ENCODE measurements at regions not wholly inside any gene's neighbourhood (a gene's known extent, or its start where the extent isn't known, plus 50 kb on each side); places are given as distances from the start of the nearest gene placed in this dataset.
"Not testable (repeated sequence)": the region's sequence is repeated elsewhere in the genome, so short reads cannot be mapped to it uniquely, and the experiment has no call there.

GRCh38 chr7:124208173-124208572 lies 175.3 kb upstream of the TMEM229A start:
- no peak for DNase-seq

DNA sequence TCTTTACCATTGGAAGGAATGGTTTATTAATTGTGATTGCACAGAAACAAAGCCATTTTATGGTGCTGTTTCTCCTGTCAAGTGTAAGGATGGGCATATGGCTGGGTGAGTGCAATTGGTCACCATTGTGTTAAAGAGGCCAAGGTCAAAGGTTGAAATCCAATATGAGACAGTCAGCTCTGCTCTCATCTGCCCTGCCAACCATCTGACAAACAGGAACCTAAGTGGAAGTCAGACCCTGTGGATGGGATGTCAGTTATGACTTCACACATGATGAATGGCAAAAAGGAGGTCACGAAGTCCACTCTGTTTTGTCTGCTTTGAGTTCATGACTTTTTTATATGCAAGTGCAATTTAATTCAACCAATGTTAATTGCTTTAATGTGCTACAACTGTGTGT lies 172.7 kb upstream of the TMEM229A start:
- DNase-seq, result no peak

DNA sequence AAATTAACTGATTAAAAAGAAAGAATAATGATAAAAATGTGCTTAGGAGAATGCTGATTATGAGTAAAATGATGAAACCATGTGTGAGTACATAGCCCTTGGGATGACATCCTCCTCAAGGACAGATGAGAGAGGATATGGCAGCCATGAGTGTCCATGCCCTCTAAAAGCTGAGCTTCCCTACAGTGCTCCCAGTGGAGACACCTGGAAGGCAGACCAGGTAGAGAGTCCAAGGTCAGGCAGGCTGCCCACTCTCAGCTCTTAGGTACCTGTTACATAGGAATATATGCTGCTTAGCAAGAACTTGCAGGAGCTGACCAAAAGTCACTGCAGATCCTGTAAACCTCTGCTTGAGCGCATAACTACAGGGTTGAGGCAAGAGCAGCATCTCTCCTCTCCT lies 169.7 kb upstream of the TMEM229A start:
- DNase-seq, result no peak

DNA sequence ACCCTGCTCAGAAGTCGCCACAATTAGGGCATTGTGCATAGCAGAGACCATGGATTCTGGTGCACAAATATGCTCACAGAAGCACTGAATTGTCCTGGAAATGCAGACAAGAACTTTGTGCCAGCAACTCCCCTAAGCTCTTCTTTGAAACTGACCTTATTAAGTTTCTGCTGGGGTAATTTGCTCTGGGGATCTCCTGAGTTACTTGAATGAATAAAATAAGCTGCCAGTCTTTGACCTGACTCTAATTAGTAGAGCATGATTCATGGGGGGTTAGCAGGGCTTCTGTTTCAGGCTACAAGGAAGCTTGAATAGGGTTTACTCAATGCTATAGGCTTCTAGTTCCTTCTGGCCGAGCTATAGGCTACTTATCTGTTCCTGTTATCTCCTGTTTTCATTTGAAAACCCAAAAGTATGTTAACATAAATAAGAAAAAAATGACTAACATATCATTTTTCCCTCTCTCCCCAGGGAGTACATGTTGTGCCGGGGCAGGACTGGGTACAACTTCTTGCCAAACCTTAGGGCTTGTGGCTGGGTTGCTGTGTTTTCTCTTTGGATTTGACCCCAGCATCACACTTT lies 169.0 kb upstream of the TMEM229A start:
- DNase-seq, result no peak

DNA sequence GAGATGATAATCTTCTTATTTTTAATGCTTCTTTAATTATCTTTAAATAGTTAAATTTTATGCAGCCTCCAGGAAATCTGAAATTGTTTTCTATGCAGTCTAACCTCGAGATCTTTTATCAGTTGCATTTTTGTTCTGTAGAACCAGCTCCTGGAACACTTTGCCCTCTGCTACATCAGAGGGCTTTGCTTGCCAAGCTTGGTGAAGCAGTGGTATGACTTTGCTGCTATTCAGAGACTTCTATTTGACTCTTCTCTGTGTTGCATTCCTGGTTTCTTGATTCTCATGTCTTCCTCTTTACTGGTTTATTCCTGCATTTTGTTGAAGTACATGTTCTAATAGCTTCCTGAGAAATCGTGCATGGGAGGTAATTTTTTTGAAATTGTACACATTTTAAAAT lies 163.7 kb upstream of the TMEM229A start:
- no peak for DNase-seq

GRCh38 chr7:124192885-124193284 lies 160.0 kb upstream of the TMEM229A start:
- DNase-seq, result no peak

DNA sequence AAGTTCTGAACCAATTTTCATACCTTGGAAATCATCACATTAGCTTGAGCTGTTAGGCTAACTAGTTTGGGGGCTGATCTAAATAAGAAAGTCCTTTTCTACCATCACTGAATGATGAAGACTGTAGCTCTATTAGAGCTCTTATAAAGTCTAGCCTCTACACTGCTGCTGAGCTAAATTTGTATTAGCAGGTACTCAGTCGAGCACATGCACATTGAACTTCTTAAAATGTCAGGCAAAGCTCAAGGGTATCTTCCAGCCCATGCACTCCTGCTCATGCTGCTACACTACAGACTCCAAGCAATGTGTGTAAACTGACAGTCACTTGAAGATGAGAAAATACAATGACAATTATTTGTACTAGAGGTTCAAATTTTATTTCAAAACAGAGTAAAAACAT lies 158.8 kb upstream of the TMEM229A start:
- no peak for DNase-seq

- DNase-seq, result no peak
Observed at GRCh38 chr7:124191030-124191429, 158.2 kb upstream of the TMEM229A start.

GRCh38 chr7:124188576-124188975 lies 155.7 kb upstream of the TMEM229A start:
- DNase-seq, result no peak

GRCh38 chr7:124187962-124188361 lies 155.1 kb upstream of the TMEM229A start:
- DNase-seq, result no peak

DNA sequence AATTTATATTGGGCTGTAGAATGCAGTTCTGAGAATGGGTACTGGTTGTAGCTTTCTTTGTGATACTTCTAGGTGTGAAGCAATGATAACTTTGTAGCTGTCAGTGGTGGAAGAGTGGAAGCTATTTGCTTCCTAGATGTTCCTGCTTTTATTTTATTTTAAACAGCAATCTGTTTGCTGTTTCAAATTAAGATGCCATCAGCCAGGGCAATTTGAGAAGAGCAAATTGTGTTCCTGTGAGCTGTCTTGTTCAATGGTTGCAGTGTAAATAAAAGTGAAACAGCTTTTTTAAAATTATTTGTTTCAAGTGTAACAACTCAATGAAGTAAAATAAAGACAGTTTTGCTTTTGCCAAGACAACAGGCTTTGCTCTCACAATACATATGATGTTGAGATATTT lies 150.8 kb upstream of the TMEM229A start:
- no peak for DNase-seq

- DNase-seq, result no peak
Observed at GRCh38 chr7:124179641-124180040, 146.8 kb upstream of the TMEM229A start.

GRCh38 chr7:124177891-124178290 lies 145.0 kb upstream of the TMEM229A start:
- no peak for DNase-seq

DNA sequence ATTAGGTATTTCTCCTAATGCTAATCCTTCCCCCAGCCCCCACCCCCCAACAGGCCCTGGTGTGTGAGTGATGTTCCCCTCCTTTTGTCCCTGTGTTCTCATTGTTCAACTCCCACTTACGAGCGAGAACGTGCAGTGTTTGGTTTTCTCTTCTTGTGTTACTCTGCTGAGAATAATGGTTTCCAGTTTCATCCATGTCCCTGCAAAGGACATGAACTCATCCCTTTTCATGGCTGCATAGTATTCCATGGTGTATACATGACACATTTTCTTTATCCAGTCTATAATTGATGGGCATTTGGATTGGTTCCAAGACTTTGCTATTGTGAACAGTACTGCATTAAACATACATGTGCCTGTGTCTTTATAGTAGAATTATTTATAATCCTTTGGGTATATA lies 138.9 kb upstream of the TMEM229A start:
- DNase-seq, result not testable (repeated sequence)

DNA sequence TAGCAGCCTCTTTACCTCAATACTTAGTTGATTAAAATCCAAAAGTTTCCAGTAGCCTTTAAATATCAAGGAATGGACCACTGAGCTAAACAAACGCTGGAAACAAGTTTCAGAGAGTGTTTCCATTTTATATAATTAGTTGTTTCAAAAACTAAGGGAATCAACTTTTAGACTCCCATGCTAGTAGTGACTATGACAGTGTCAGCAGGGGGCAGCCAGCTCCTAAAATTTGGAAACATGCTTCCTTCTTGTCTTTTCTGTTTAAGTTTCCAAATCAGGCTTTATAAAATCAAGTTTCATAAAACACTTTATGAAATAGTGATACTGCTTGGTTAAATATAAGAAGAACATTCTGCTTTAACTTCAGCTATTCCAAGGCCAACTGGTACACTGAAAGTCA lies 138.2 kb upstream of the TMEM229A start:
- no peak for DNase-seq

DNA sequence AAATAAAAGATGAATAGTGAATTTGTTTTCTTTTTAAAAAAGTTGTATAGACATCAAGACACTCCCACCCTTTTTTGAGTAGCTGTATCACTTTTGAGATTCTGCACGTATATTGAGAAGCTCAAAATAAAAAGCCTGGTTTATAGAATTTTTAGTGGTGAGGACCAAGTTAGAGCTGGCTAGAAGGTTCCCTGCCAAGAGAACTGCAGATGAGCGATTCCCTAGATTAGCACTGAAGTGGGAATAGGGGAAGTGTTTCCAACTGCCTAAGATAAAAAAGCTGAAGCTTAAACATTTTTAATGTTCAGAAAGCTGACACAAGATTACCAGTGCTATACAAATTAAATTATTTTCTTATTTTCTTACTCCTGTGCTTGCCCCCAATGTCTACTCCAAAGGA lies 135.7 kb upstream of the TMEM229A start:
- no peak for DNase-seq

DNA sequence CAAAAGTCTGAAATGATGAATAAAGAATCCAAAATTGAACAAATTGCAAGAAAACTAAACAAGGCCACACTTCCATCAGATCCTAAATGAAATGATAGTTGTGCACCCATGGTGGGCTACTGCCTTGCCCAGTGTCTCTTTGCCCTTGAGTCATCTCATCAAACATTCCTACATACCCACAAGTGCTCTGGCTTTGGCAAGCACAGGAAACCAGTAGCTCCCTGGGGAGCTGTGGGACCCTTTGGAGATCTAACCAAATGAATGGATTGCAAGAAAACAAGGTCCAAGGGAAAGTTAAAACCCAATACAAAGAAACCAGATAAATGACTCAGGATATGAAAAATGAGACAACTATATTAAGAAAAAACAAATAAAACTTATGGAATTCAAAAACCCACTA lies 129.8 kb upstream of the TMEM229A start:
- no peak for DNase-seq

DNA sequence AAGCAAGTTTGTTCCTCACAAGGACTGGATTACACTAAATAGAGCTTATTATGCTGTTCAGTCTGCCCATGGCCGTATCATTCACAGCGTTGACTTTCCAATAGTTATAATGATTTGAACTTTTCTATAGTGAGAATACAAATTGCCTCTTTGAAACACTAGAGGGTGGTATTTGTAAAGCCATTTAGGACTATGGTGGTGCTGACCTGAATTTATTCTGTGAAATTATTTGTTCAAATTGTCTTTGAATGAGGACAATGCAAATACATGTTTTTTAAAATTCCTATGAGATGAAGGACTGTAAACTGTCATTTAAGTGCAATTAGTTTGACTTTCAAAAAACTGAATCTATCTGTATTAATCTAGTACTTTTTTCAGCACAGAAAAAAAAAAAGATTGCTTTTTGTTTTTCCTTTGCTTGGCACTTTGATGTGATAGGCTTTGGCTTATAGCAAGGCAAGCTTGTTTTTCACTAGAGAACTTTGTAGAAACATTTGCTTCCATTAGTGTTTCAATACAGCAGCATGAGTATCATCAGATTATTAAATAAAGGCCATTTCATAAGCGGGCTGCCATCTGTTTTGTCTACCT lies 122.7 kb upstream of the TMEM229A start:
- DNase-seq, result no peak

DNA sequence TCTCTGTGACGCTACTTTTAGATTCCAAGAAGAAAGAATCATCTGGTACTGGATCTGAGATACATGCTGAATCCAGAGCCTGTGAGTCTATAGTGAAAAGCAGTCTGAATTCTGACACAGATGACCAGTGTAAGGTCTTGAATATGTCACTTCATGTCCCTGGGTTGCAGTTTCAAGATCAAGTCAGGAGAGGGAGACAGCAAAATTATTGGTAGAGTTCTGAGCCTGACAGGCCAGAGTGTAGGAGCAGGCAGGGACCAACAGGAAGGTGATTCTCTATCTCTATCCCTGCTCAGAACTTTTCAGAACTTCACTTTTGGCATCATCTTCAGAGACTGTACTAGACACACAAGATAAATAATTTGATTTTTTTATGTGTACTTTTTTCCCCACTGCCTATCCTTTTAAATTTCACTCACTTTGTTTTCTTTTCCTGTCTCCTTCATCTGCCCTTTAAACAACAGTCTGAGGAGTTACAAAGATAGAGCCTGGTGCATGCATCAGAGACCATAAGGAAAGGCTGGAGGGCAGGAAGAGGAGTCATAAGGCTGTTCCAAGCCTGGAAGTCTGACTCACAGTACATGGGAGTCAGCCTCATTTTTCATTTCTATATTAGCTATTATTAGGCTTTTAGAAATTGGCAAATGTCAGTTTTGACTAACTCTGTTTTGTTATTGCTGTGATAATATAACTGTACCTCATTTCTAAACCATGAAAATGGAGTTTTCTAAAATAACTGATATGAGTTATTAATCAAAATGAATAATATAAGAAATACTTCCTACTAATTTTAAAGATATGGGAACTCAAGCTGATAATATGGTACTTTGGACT lies 120.2 kb upstream of the TMEM229A start:
- DNase-seq, result no peak

DNA sequence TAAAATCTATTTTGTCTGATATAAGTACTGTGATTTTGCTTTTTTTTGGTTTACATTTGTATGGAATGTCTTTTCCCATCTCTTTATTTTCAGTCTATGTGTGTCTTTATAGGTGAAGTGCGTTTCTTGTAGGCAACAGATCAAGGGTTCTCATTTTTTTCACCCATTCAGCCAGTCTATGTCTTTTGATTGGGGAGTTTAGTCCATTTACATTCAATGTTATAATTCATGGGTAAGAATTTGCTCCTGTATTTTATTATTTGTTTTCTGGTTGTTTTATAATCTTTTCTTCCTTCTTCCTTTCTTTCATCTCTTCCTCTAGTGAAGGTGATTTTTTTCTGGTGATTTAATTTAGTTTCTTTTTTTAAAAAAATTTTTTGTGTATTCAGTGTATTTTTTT lies 104.8 kb upstream of the TMEM229A start:
- no peak for DNase-seq

- DNase-seq, result no peak
Observed at GRCh38 chr7:124124201-124124600, 91.3 kb upstream of the TMEM229A start.

GRCh38 chr7:124120911-124121310 lies 88.0 kb upstream of the TMEM229A start:
- DNase-seq, result no peak

DNA sequence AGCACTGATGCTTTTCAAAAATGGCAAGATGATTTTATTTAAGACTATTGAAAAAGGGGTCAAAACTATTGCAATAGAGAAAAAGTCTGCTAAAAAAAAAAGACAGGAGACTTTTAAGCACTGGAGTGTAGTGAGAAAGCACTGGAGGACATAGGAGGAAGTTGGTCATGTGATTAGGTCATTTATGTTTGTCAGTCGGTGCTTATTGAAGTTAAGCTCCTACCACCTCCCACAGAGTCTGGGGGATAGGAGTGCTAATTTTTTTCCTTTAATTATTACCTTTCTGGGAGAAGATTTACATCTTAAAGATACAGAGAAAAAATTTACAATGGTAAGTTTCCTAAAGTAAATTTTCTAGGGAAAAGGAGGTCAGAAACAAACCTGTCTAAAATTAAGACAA lies 80.2 kb upstream of the TMEM229A start:
- no peak for DNase-seq

DNA sequence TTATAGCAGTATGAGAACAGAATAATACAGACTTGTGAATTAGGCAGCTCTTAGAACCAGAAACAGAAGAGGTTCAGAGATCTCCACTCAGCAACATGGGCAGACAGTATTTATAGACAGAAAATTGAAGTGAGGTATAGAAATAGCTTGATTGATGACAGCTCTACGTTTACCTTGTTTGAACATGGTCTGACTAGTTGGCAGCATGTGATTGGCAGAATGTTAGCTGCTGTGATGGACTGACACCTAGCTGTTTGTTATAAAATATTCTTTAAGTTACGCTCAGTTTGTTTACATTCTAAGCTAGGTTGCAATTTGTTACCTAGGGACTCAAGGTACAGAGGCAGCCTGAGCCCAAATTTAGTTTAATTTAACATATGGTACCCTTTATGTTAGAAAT lies 73.7 kb upstream of the TMEM229A start:
- DNase-seq, result no peak

Data from NCI-H510A (cell line).